ENCODE measurements at regions not wholly inside any gene's neighbourhood (a gene's known extent, or its start where the extent isn't known, plus 50 kb on each side); places are given as distances from the start of the nearest gene placed in this dataset.

DNA sequence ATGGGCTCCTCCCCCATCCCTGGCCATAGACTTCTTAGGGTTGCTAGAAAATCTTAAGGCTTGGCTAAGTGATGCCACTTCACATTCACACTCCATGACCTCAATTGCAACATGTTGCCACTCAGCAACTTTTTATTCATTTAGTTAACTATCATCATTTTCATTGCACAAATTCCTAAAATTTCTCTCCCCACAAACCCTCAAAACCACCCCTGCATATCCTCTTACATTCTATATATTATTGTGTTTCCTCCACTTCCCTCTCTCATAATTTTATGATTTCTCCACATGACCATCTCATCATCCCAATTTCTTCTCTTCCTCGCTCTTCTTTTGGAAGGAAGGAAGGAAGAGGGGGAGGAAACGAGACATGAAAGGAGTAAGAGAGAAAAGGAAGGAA is 436.0 kb downstream of the HACE1 start:
- no peak for DNase-seq (ENCODE audit: extremely low read depth in 1 of 4, low spot score in 3 of 4)
- no peak for FAIRE-seq
- H3K9me1 ChIP-seq (ENCODE audit: control insufficient read depth, insufficient read depth, low read length) = no peaks in the 10 kb centered on the region
- H3K27me3 ChIP-seq (ENCODE audit: control insufficient read depth in 2 of 2, insufficient read depth in 2 of 2, low read length in 2 of 2) = no peaks in the 10 kb centered on the region
- intact Hi-C loops (cut with micrococcal nuclease) (no loop called here), in situ Hi-C loops (cut with MboI) (no loop called here)
- H3K4me1 ChIP-seq (replicated peaks in 1 of 2; ENCODE audit: control insufficient read depth in 2 of 2, insufficient read depth in 2 of 2, low read length in 2 of 2) = no peaks in the 10 kb centered on the region
- WGBS (ENCODE audit: insufficient coverage, low coverage, missing lambda C conversion rate) = 0% methylated on average over 2 of the region's 2 CpGs
- H3K9ac ChIP-seq (ENCODE audit: insufficient read depth in 1 of 2, low read depth in 2 of 2, low read length in 2 of 2) = no peak overlapping the region
- no peak overlapping the region for H2AFZ ChIP-seq (ENCODE audit: low read depth, low read length)
- H3K4me2 ChIP-seq (ENCODE audit: insufficient read depth, low read length) = no peak overlapping the region
- no peak overlapping the region for H3K27ac ChIP-seq (ENCODE audit: extremely low read depth, low read depth, low read length)
- no peaks in the 10 kb centered on the region for H3K79me2 ChIP-seq (ENCODE audit: control insufficient read depth, insufficient read depth, low read length)
- no TSS peak for BruUV-seq (replicated peaks)
- no peaks in the 10 kb centered on the region for H4K20me1 ChIP-seq (replicated peaks; ENCODE audit: control insufficient read depth, insufficient read depth, low read length)
- ATAC-seq = no peak
- TF ChIP-seq STAT6 (CRISPR knock-in tag; IDR thresholded peaks at IDR 0.05) = no peak
- no peak for TF ChIP-seq NFIC (IDR thresholded peaks at IDR 0.05)
- no peak for TF ChIP-seq GTF2F1 (IDR thresholded peaks at IDR 0.05; ENCODE audit: low read depth, low read length)
- TF ChIP-seq SIN3B (IDR thresholded peaks at IDR 0.05; ENCODE audit: low read depth) = no peak
- H3K36me3 ChIP-seq (ENCODE audit: control insufficient read depth, insufficient read depth, low read length) = no peaks in the 10 kb centered on the region
- H3K4me3 ChIP-seq = no peak overlapping the region
- H3K9me3 ChIP-seq (replicated peaks; ENCODE audit: control insufficient read depth, insufficient read depth, low read depth, low read length) = no peaks in the 10 kb centered on the region; the same call in 1 of the 2 replicates
- CTCF ChIA-PET (ENCODE audit: low intra/inter-chr PET ratio) = no interaction called here
- POLR2A ChIA-PET = no interaction called here

GRCh38 chr6:104421650-104422049 is 438.1 kb downstream of the HACE1 start:
- no peak for ATAC-seq

More at GRCh38 chr6:104421650-104422049, 438.1 kb downstream of the HACE1 start:
- Histone ChIP-seq H3K4me3 (no peak overlapping the region), H3K4me2 (ENCODE audit: insufficient read depth, low read length) (no peak overlapping the region), H3K9ac (ENCODE audit: insufficient read depth in 1 of 2, low read depth in 2 of 2, low read length in 2 of 2) (no peak overlapping the region), H3K27me3 (ENCODE audit: control insufficient read depth in 2 of 2, insufficient read depth in 2 of 2, low read length in 2 of 2) (no peaks in the 10 kb centered on the region), H3K9me1 (ENCODE audit: control insufficient read depth, insufficient read depth, low read length) (no peaks in the 10 kb centered on the region), H2AFZ (ENCODE audit: low read depth, low read length) (no peak overlapping the region), H4K20me1 (replicated peaks; ENCODE audit: control insufficient read depth, insufficient read depth, low read length) (no peaks in the 10 kb centered on the region), H3K4me1 (replicated peaks in 1 of 2; ENCODE audit: control insufficient read depth in 2 of 2, insufficient read depth in 2 of 2, low read length in 2 of 2) (no peaks in the 10 kb centered on the region), H3K27ac (ENCODE audit: extremely low read depth, low read depth, low read length) (no peak overlapping the region), H3K36me3 (ENCODE audit: control insufficient read depth, insufficient read depth, low read length) (no peaks in the 10 kb centered on the region), H3K79me2 (ENCODE audit: control insufficient read depth, insufficient read depth, low read length) (no peaks in the 10 kb centered on the region), H3K9me3 (replicated peaks; ENCODE audit: control insufficient read depth, insufficient read depth, low read depth, low read length) (no peaks in the 10 kb centered on the region)
- CTCF ChIA-PET (ENCODE audit: low intra/inter-chr PET ratio) = no interaction called here
- POLR2A ChIA-PET = no interaction called here
- FAIRE-seq = no peak
- in situ Hi-C loops (cut with MboI) = no loop called here
- BruUV-seq (replicated peaks) = no TSS peak
- TF ChIP-seq HDAC6 (IDR thresholded peaks at IDR 0.05; ENCODE audit: low read depth, low read length) (no peak), SNIP1 (IDR thresholded peaks at IDR 0.05; ENCODE audit: low read depth) (no peak), ZBTB1 (CRISPR knock-in tag; IDR thresholded peaks at IDR 0.05; ENCODE audit: borderline replicate concordance, low read depth) (no peak), SRSF1 (IDR thresholded peaks at IDR 0.05; ENCODE audit: low read depth, low read length) (no peak)
- TF ChIP-seq, protein P1, sequence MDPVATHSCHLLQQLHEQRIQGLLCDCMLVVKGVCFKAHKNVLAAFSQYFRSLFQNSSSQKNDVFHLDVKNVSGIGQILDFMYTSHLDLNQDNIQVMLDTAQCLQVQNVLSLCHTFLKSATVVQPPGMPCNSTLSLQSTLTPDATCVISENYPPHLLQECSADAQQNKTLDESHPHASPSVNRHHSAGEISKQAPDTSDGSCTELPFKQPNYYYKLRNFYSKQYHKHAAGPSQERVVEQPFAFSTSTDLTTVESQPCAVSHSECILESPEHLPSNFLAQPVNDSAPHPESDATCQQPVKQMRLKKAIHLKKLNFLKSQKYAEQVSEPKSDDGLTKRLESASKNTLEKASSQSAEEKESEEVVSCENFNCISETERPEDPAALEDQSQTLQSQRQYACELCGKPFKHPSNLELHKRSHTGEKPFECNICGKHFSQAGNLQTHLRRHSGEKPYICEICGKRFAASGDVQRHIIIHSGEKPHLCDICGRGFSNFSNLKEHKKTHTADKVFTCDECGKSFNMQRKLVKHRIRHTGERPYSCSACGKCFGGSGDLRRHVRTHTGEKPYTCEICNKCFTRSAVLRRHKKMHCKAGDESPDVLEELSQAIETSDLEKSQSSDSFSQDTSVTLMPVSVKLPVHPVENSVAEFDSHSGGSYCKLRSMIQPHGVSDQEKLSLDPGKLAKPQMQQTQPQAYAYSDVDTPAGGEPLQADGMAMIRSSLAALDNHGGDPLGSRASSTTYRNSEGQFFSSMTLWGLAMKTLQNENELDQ (CRISPR knock-in tag; IDR thresholded peaks at IDR 0.05; ENCODE audit: borderline replicate concordance) = no peak
- no peak for DNase-seq (ENCODE audit: extremely low read depth in 1 of 4, low spot score in 3 of 4)
- 6% methylated on average over 4 of the region's 4 CpGs for WGBS (ENCODE audit: insufficient coverage, low coverage, missing lambda C conversion rate)
- intact Hi-C loops (cut with micrococcal nuclease) = no loop called here
